Medulla oblongata (tissue), 1 donor: ENCODE measurements at regions not wholly inside any gene's neighbourhood (a gene's known extent, or its start where the extent isn't known, plus 50 kb on each side); places are given as distances from the start of the nearest gene placed in this dataset.
A peak's percentile ranks its signal among the peaks of the same experiment; 100 is the strongest.
"Not testable (repeated sequence)": the region's sequence is repeated elsewhere in the genome, so short reads cannot be mapped to it uniquely, and the experiment has no call there.

ENCODE experiments used
- DNase-seq: peaks from one replicate; pipeline ENCODE4 v3.0.0-alpha.2; 2015; ENCODE audit errors: extremely low spot score

- no peak for DNase-seq
These were observed 299.9 kb downstream of the CCDC74A start for GRCh38 chr2:131827481-131828163.

GRCh38 chr2:131828164-131828561 is 300.5 kb downstream of the CCDC74A start:
- DNase-seq: no peak

GRCh38 chr2:131828633-131829455 is 301.2 kb downstream of the CCDC74A start:
- DNase-seq: not testable (repeated sequence)

- not testable (repeated sequence) for DNase-seq
These were observed 302.0 kb downstream of the CCDC74A start for GRCh38 chr2:131829456-131830241.

- DNase-seq: not testable (repeated sequence)
These were observed 302.7 kb downstream of the CCDC74A start for GRCh38 chr2:131830242-131830945.

- DNase-seq: not testable (repeated sequence)
These were observed 303.2 kb downstream of the CCDC74A start for GRCh38 chr2:131830946-131831310.

GRCh38 chr2:131831450-131832208 is 303.9 kb downstream of the CCDC74A start:
- not testable (repeated sequence) for DNase-seq

GRCh38 chr2:131832209-131832780 is 304.6 kb downstream of the CCDC74A start:
- not testable (repeated sequence) for DNase-seq

GRCh38 chr2:131832917-131833316 is 305.2 kb downstream of the CCDC74A start:
- DNase-seq: not testable (repeated sequence)

- DNase-seq: not testable (repeated sequence)
These were observed 305.9 kb downstream of the CCDC74A start for GRCh38 chr2:131833367-131834202.

GRCh38 chr2:131834203-131835020 is 306.7 kb downstream of the CCDC74A start:
- DNase-seq: not testable (repeated sequence)

GRCh38 chr2:131835022-131835421 is 307.3 kb downstream of the CCDC74A start:
- not testable (repeated sequence) for DNase-seq

- no peak for DNase-seq
These were observed 308.0 kb downstream of the CCDC74A start for GRCh38 chr2:131835621-131836091.

GRCh38 chr2:131836116-131836515 is 308.4 kb downstream of the CCDC74A start:
- DNase-seq: not testable (repeated sequence)

- DNase-seq: not testable (repeated sequence)
These were observed 316.4 kb downstream of the CCDC74A start for GRCh38 chr2:131844044-131844443.

GRCh38 chr2:131856202-131856601 is 305.6 kb downstream of the ANKRD30BL start:
- not testable (repeated sequence) for DNase-seq

GRCh38 chr2:131858197-131858596 is 303.6 kb downstream of the ANKRD30BL start:
- peak; percentile 4 for DNase-seq
